ENCODE measurements at regions not wholly inside any gene's neighbourhood (a gene's known extent, or its start where the extent isn't known, plus 50 kb on each side); places are given as distances from the start of the nearest gene placed in this dataset.

DNA sequence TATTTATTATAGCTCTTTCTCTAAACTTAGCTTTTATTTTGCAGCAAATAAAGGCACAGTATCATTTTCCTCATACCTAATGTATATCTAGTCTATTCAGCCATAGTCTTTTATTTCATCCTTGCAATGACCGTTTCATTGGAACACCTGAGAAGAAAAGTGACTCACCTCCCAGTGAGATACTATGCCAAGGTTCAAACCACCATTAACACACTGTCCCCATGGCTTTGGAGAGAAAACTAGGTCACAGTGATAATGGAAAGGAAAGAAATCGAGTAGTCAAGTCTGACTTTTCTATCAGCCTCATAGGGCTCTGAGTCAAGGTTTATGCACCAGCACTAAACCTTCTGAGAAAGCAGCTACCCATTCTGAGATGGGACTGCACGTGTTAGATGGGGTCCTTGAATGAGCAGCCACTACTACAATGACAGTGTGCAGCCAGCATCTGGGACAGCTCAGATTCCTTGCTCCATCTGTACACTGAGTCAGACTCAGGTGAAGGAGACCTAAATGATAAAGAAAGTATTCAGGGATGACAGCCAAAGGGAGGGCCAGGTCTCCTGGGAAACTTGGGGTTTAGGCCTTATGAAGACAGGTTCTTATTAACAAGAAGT is 971.1 kb upstream of the ACVR2A start:
- DNase-seq (ENCODE audit: low read depth, low spot score), result no peak
- H3K4me3 ChIP-seq (ENCODE audit: low read length), result no peak overlapping the region

DNA sequence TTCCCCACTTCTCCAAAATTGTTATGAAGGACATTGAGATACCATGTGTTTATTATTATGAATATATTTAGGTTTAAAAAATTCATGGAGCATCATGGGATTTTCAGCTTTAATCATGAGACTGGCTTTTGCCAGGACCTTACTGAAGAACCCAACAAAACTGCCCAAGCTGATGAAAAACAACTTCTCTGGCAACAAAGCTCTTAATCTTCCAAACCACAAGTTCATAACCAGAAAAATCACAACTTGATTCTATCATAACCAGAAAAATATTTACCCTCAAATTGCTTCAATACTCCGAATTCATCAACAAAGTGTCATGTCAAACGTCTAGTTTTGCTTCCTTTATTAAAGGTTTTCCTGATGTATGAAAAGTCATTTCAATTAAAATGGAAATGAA is 971.8 kb upstream of the ACVR2A start:
- DNase-seq (ENCODE audit: low read depth, low spot score), result no peak
- no peak overlapping the region for H3K4me3 ChIP-seq (ENCODE audit: low read length)

DNA sequence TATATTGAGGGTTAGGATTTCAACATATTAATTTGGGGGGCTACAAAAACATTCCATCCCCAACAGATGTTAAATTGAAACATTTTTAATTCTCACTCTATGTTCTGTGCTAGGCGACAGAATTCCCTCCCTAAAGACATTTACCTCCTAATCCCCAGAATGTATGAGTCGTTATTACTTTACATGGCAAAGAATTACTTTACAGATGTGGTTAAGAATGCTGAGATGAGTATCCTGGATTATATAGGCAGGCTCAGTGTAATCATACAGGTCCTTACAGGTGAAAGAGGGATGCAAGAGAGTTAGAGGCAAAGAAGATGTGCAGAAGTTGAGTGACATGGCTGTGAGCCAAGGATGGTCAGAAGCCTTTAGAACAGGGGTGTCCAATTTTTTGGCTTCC is 974.1 kb upstream of the ACVR2A start:
- DNase-seq (ENCODE audit: low read depth, low spot score), result no peak
- H3K4me3 ChIP-seq (ENCODE audit: low read length), result no peak overlapping the region

DNA sequence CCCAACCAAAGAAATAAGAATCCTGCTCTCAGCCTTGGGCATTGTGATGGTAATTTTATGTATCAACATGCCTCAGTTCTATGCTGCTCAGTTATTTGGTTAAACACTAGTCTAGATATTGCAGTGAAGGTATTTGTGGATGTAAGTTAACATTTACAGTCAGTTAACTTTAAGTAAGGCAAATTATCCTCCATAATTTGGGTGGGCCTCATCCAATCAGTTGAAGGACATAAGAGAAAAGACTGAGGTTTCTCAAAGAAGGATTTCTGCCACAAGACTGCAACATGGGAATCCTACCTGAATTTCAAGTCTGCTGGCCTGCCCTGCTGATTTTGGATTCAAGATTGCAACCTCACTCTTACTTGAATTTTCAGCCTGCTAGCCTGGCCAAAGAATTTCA is 975.5 kb upstream of the ACVR2A start:
- no peak for DNase-seq (ENCODE audit: low read depth, low spot score)
- H3K4me3 ChIP-seq (ENCODE audit: low read length), result no peak overlapping the region

DNA sequence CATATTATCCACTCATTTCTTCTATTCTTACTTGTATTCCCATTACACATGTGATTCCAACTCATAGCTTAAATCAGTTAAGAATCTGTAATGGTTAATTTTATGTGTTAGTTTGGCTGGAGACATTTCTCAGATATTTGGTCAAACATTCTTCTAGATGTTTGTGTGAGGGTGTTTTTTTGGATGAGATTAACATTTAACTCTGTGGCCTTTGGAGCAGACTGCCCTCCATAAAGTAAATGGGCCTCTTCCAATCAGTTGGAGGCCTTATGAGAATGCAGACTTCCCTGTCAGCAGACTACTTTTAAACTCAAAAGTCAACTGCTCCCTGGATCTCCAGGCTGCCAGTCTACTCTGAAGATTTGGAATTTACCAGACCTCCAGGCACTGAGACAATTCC is 976.8 kb upstream of the ACVR2A start:
- no peak for DNase-seq (ENCODE audit: low read depth, low spot score)
- H3K4me3 ChIP-seq (ENCODE audit: low read length), result no peak overlapping the region

DNA sequence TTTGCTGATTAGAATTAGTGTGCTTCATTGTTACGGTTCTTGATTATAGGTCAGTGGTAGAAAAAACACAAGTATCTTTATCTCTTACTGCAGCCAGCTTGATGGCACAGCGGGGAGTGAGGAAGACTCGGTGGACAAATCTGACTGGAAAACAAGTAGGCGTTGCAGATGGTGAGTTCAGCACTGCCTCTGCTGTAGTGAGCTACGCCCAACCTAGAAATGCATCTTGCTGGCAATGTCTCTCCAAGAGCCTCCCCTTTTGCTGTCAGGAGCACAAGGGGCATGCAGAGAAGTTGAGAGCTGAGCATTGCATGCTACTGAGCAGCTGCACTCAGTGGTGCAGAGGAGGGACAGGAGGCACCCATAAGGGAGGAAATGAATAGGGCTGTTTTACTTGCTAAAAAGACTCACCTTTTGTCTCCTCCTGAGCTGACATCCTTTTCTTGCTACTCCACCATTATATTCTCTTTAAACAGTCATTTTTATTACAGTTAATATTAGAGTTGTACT is 977.3 kb upstream of the ACVR2A start:
- DNase-seq (ENCODE audit: low read depth, low spot score), result no peak

DNA sequence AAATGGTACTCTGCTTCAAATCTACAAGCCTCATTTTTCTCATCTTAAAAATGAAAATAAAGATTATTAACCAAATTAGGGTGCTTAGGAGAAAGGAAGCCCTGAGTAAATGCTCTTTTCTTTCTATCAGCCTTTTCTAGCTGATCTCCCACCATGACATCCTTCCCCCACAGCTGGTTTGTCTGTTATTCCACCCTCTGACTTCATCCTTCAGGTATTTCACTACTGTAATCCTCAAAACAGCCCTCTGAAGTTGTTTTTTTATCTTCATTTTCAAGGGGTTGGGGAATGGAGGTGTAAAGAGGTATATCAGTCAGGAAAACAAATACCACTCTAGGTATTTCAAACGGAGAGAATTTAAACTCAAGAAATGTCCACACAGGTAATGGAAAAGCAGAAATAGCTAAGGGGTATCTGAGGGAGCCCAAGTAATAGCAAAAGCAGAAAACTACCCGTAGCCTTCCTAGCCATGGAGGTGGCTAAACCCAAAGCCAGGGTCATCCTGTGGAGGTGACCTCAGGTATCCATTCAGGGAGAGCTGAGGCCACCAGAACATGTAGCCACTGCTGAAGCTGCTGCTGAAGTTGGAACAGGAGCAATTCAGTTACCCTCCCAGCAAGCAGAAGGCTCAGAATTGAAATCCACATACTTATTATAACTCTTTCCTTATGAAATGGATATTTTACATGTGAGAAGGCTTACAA is 990.9 kb upstream of the ACVR2A start:
- no peak for DNase-seq (ENCODE audit: low read depth, low spot score)
- no peak overlapping the region for H3K4me3 ChIP-seq (ENCODE audit: low read length)

More for the DNA sequence above, 977.3 kb upstream of the ACVR2A start:
- H3K4me3 ChIP-seq (ENCODE audit: low read length), result no peak overlapping the region

DNA sequence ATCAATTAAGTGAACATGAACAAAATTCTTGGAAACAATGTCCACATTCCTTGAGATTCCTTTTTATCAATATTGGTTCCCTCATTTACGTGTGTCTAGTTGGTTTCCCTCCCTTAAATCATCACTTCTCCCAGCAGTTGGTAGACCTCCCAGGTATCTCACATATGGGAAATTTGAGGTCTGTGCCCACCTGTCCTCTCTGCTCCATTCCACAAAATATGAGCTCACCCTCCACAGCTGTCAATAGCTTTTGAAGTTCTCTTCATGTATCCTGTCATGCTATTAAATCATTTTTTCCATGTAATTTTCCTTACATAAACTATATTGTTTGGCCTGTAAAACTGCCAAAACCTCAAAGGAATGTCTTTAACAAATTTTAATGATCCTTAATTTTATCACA is 992.2 kb upstream of the ACVR2A start:
- H3K4me3 ChIP-seq (ENCODE audit: low read length), result no peak overlapping the region
- no peak for DNase-seq (ENCODE audit: low read depth, low spot score)

DNA sequence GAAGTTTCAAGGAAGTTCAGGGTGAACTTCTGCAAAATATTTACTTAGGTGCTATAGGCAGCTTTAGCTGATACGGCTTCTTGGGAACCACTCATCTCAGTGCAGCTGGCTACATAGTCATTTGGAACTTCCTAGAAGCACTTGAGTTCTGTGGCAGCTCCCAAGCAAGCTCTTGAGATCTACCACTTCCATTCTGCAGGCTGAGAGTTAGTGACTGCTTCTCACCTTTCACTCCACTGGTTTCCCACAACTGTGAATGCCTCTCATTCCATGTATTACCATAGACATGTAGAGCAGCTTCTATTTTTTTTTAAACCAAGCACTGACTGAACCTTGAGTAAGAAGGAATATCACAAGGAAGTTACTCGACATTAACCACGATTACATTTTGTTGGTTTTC is 994.1 kb upstream of the ACVR2A start:
- H3K4me3 ChIP-seq (ENCODE audit: low read length), result no peak overlapping the region
- no peak for DNase-seq (ENCODE audit: low read depth, low spot score)

DNA sequence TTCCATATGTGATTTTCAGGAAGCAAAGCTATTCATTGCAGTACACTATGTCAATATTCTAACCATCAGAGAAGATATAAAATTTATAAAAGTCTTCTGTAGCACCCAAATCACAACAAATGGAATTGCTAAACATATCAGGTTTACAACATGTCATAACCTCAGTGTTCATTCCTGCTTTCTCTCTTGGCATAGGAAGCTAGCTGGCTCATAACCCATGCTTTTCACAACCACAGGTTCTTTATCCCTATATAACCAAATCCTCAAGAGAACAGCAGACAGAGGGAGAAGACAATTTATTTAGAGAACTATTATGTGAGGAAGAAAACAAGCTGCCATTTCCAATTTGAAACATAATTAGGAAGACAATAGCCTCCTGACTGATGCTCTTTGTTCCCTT is 997.0 kb upstream of the ACVR2A start:
- DNase-seq (ENCODE audit: low read depth, low spot score), result no peak
- no peak overlapping the region for H3K4me3 ChIP-seq (ENCODE audit: low read length)

DNA sequence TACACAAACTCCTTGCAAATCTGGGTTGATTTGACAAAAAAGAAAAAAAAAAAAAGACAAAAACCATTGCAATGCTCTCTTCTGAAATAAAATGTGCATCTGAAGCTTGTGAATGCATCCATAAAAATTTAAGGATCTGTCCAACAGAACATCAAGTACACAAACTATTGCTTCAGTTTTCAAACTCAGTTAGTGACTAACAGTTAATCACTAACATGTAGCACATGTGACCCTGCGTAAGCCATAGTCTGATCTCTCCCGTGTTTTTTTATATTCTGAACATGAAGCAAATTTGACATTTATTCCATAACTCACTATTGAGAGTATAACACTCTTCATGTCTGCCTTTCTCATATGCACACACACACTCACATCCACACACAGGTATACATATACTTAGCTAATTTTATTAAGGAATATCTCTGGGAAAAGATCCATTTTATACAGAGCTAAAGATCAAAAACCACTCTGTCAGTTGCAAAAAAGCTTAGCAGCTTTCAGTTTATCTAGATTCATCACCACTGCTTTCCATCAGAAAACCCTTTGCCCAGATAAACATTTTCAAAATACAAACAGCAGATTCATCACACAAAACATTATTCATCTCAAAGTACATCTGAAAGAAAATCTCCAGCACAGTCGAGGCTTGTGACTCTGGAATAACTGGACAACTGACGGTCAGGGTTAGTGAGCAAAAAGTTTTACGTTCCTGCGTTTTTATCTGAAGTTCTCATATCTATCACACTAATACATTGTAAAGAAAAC is 1000.4 kb upstream of the ACVR2A start:
- H3K4me3 ChIP-seq (ENCODE audit: low read length), result no peak overlapping the region
- DNase-seq (ENCODE audit: low read depth, low spot score), result no peak

DNA sequence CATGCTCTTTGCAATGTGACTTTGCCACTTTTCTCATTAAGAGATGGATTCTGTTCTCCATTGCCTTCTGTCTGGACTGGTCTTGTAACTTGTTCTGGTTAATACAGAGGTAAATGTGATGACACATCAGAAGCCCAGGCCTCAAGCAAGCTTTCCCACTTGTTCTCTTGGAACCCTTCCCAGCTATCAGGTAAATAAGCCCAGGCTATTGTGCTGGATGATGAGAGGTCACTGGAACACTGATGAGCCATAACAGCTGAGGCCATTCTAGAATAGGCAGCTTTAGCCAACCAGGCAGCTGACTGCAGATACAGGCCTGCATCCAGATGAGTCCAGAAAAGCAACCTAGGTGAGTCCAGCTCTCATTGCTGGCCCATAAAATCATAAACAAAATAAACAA is 1007.0 kb upstream of the ACVR2A start:
- H3K4me3 ChIP-seq (ENCODE audit: low read length), result no peak overlapping the region
- no peak for DNase-seq (ENCODE audit: low read depth, low spot score)

DNA sequence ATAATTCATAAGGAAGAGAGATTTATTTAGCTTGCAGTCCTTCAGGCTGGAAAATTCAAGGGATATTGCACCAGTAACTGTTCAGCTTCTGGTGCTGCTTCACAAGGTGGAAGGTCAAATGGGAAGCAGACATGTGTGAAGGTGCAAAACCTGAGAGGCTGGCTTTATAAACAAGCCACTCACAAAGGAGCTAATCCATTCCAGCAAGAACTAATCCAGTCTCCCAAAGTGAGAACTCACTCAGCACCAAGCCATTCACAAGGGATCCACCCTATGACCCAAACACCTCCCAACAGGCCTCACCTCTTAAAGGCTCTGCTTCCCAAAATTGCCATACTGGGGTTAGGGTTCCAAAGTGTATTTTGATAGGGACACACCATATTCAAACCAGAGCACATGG is 1018.4 kb upstream of the ACVR2A start:
- no peak overlapping the region for H3K4me3 ChIP-seq (ENCODE audit: low read length)
- DNase-seq (ENCODE audit: low read depth, low spot score), result no peak

DNA sequence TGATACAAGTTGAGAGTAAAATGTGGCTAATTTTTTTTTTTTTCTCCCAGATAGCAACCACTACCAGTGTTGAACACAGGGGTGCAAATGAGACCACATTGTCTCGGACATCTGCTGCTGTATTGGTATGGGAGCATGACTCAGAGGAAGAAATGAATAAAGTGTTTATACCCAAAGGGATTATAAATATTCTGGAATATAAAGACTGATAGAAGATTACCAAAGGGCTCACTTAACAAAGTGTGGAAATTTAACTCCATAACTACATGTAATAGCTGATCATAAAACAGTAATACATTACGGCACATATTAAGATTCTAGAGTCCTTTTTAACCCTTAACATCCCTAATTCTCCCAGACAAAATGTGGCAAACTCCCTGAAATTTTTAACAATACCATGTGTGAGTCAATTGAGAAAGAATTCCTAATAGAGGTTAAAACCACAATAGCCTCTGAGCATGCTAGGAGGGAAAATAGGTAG is 1023.0 kb upstream of the ACVR2A start:
- no peak for DNase-seq (ENCODE audit: low read depth, low spot score)
- no peak overlapping the region for H3K4me3 ChIP-seq (ENCODE audit: low read length)

DNA sequence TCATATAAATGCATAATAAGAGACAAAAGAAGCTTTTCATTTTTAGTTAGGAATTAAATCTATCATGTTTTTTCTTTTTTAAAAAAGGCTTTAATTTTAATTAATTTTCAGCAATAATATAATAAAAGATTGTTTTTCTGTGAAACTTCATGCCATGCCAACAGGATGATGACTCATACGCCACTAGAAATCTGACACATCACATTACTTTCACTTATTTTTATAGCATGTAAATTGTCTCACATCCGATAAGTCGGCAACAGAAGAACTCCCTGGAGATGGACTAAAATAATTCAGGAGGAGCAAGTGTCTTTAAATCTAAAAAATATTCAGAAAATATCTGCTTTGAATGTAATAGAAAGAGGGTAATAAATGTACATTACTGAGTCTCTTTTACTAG is 1024.2 kb upstream of the ACVR2A start:
- H3K4me3 ChIP-seq (ENCODE audit: low read length), result no peak overlapping the region
- no peak for DNase-seq (ENCODE audit: low read depth, low spot score)

DNA sequence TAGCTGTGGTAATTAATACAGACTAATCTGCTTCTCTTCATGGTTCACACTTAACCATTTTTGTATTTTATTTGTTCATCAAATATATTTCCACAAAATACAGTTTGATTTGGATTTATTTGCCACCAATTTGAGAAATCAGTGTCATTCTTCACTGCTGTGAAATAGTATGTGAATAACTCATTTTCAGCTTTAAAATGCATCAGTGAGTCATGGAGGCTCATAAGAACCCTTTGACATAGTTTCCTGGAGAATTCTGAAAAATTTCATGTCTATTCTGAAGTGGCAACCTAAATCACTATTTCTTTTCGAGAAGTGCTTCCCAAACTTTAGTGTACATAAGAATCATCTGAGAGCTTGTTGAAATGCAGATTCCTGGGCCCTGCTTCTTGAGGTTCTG is 1026.7 kb upstream of the ACVR2A start:
- no peak for DNase-seq (ENCODE audit: low read depth, low spot score)
- H3K4me3 ChIP-seq (ENCODE audit: low read length), result no peak overlapping the region

DNA sequence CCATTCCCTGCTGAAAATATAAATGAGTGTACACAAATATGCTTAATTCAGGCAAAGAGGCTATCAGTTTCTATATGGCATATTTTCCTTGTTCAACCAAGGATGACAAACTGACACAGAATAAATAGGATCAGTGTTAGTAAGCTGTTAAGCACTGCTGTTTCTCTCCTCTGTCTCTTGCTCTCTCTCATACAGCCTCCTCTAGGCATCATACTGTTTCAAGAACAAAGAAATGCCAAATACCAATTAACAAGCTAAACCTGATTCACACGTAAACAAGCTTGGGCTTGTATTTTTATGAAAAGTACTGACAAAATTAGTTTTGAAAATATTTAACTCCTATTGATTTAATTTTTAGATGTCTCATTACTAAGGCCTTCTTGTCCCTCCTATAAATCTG is 1027.2 kb upstream of the ACVR2A start:
- no peak for DNase-seq (ENCODE audit: low read depth, low spot score)
- H3K4me3 ChIP-seq (ENCODE audit: low read length), result no peak overlapping the region

DNA sequence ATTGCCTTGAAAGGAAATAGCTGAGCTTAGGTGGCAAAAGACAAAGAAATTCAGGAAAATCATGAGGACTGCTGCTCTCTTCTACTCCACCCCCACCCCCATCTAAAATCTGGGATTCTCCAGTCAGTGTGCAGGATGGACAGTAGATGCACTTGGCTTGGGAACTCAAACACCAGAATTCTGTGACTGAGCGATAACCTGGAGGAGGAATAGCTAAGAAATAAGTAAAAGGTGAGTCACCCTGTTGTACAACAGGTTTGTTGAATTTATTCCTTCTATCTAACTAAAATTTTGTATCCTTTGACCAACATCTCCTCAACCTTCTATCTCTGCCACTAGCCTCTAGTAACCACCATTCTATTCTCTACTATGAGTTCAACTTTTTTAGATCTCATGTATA is 1029.9 kb upstream of the ACVR2A start:
- no peak overlapping the region for H3K4me3 ChIP-seq (ENCODE audit: low read length)
- no peak for DNase-seq (ENCODE audit: low read depth, low spot score)

DNA sequence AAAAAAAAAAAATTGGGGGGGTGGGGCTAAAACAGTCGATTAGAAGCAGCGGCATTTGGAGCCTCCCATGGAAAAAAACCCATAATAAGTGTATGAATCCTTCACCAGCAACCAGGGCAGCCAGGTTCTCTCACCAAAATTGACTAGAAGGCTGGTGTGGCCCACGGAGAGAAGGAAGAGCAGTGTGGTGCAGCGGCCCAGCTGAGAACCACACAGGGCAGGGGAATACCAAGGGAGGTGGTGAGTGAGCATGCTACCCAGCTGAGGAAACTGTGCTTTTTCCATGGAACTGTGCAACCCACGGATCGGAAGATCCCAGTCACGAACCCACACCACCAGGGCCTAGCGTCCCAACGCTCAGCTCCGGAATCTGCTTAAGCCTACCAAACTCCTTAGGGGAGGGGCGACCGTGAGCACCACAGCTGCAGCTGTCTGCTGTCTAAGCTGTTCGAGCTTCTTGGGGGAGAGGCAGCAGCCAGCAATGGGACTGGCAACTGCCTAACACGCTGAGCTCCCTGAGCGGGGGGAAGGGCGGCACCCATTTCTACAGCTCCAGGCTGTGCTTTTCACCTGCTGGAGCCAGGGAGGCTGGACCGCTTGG is 1037.2 kb upstream of the ACVR2A start:
- H3K4me3 ChIP-seq (ENCODE audit: low read length), result no peak overlapping the region
- no peak for DNase-seq (ENCODE audit: low read depth, low spot score)

Measured in Jurkat, Clone E6-1 (cell line).